ENCODE measurements at regions not wholly inside any gene's neighbourhood (a gene's known extent, or its start where the extent isn't known, plus 50 kb on each side); places are given as distances from the start of the nearest gene placed in this dataset.

DNA sequence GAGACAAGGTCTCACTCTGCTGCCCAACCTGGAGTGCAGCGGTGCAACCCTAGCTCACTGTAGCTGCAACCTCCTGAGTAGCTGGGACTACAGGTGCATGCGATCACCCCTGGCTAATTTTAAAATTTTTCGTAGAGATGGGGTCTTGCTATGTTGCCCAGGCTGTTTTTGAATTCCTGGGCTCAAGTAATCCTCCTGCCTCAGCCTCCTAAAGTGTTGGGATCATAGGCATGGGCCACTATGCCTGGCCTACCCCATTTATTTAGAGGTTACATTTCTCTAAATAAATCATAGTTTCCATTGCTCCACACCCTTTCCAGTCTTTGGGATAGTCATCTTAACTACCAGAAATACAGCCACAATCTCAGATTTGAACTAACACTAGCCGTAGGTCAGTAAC lies 134.7 kb upstream of the CITED2 start:
- DNase-seq, result no peak

DNA sequence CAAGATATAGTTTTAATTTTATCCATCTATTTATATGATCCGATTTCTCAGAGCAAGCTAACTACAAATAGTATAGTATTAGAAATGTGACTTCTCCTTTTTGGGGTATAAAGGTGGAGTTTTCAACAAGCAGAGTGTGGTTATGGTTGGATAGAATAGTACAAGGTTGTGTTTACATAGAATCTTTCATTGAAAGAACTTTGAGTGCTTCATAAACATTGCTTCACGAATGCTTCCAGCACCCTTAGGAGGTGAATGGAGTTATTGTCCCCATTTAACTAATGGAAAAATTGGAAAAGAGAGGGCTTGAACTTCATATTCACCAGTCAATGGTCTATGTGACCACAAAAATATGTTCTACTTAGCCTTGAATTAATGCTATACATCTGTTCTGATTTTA lies 134.1 kb upstream of the CITED2 start:
- DNase-seq, result no peak

DNA sequence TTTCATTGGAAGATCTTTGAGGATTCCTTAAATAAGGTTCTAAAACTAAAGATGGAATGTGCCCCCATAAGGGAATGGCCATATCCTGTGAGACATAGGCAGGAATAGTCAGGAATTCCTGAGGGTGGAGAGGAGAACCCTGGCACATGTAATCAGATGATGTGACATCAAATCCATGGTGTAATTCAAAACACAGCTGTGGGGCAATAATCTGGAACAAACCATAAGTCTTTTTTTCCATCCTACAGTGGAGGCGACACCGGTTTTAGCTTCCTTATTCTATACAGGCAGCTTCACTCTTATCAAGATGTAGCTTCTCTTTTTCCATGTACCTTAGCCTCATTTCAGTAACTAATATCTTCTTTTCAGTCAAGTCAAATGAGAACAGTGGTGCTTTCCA lies 133.6 kb upstream of the CITED2 start:
- peak; percentile 42 to 50 (median 47) for DNase-seq

DNA sequence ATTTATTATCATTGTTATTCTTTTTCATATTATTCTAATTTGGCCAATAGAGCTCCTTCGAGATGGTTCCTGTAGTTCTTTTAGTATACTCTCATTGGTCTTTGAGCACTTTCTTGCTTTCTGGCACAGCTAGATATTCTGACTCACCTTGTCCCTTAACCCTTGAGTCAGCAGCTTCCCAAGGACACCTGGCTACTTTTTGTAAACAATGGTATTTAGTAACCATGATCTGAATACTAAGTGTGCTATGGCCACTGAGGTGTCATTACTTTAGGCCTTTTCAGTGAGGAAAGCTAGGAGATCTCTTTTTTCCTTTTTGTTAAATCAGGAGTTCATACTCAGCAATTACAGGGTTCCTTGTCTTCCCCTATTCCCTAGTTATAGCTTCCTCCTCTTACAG lies 126.5 kb upstream of the CITED2 start:
- DNase-seq, result no peak

DNA sequence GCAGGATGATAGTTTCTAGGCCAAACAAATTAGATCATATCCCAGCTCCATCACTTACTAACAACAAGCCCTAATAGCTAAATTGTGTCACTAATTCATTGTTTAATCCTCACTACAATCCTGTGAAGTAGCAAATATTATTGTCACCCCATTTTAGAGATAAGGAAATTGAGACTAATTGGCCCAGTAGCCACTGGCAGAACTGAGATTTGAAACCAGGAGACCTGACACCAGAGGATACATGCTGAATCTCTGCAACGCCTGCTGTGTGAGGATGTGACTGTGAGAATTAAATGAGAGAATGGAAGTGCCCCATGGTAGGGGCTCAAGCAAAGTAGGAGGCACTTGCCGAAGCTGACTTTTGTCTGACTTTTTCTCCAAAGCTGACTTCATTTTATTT lies 124.3 kb upstream of the CITED2 start:
- DNase-seq, result no peak

DNA sequence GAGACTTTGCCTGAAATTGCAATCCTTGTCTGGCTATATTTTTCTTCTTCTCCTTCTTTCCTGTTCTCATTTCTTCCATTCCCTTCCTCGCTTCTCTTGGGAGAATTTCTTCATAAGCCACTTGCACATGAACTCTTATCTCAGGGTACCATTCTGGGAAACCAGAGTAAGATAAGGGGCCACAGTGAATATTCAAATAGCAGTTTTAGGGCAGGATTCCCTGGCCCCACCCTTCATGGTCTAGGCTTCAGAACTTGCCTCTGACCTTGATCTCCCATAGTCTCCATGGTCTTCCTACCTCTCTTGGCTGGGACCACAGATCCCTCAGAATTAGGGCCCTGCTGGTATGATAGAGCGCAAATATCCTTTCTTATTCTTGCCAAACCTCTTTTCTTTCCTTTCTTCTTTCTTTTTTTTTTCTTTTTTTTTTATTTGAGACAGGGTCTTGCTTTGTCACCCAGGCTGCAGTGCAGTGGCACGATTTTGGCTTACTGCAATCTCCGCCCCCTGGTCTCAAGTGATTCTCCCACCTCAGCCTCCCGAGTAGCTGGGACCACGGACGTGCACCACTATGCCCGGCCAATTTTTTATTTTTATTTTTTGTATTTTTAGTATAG lies 123.0 kb upstream of the CITED2 start:
- DNase-seq, result no peak

DNA sequence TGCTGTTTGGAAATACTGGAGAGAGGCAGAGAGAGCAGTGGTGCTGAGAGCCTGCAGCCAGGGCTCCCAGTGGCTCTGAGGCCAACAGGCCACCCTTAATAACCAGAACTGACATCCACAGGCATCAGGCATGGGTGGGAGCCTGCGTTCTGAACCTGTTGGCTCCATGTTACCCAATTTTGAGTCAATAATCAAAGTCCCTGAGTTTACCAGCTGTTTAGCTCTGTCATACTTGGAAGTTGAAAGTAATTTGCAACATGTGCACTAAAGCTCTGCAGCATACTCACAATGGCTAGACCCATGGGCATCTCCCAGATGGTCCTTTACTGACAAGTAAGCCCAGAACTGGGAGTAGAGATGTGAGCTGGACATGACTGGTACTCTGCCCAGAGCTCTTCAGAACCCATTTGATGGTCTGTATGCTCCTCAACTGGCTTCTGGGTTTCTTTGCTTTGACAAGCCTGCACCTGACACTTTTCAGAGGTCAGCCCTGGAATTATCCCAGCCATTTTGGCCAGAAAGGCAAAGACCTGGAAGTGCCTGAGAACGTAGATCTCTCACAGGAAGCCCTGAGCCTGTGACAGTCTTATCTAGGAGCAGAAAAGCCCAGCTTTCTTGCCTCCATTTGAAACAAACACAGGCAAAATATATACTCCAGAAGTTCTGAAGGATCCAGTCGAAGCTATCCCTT lies 122.4 kb upstream of the CITED2 start:
- no peak for DNase-seq

DNA sequence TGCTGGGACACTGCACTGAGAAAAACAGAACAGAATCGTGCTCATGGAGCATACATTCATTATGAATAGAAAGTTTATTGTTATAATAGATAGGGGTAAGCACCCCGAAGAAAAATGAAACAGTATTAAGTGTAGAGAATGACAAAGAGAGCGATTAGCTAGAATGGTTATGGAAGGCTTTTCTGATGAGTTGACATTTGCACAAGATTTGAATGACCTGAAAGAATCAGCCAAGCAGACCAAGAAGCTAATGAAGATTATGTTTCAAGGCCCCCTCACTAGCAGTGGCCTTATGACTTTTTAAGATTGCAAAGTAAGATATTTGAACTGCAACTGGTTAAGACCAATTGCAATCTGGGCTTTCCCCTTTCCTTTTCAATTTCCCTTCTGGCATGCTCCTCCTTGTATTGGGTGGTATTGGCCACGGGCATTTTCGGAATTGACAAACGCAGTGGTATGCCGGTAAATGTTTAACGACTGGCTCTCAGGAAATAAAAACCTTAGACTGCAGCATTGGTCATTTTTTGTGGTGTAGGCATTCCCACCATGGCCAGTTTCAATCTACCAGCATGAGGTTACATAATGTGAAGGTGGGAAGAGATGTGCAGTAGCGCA lies 120.0 kb upstream of the CITED2 start:
- DNase-seq, result peak; percentile 39 to 59 (median 48)

DNA sequence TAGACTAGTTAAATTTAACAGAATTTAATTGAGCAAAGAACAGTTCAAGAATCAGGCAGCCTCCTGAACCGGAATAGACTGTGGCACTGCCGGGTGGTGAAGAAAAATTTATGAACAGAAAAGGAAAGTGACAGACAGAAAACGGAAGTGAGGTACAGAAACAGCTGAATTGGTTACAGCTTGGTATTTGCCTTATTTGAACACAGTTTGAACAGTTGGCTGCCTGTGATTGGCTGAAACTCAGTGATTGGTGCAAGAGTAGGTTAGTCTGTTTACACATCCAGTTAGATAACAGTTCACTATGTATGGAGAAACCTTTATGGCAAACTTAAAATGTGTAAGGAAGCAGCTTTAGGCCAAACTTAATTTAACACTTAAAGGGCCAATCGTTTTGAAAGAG lies 116.0 kb upstream of the CITED2 start:
- peak; percentile 81 to 93 (median 92) for DNase-seq

DNA sequence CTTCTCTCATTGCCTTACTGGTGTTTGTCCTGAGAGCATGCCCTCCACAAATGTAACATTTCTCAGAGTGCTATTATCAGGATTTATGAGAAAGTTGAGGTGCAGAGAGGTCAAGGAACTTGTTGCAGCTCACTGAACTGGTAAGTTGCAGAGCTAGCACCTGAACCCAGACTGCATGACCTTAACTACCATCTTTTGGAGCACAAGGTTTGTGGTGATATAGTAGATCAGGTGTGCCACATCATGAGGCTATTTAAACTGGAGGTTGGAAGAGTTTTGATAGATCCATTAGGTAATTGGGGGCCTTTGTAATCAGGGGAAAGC lies 112.0 kb upstream of the CITED2 start:
- no peak for DNase-seq

DNA sequence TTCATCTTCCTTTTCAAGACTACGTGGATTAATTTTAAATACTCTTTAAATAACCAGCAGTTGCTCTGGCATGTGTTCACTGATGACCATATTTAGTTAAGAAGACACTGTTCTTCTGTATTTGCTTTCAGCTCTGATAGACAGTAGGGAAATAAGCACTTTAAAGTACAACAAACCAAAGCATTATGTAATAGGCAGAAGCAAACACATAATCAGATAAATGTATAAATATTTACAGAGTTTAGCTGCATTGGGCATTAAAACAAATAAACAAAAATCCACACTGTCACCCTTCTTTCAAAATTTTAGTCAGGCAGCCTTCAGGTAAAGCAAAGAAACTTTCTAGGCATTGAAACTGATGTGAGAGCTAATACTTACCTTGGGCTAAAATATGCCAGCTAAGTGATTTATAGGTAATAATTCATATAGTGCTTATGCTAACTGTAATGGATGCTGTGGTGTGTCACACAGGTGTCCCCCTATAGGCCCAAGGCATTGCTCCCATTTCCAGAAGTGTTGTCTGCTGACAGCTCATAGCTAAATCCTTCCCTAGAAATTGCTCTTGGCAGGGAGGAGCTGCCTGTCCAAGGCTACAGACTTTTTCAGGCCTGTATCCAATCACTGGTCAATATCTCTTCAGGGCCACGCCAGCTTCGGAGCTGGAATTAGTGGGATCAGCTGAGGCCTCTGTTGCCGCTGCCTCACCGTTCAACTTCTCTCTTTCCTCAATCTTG lies 111.5 kb upstream of the CITED2 start:
- DNase-seq, result no peak

DNA sequence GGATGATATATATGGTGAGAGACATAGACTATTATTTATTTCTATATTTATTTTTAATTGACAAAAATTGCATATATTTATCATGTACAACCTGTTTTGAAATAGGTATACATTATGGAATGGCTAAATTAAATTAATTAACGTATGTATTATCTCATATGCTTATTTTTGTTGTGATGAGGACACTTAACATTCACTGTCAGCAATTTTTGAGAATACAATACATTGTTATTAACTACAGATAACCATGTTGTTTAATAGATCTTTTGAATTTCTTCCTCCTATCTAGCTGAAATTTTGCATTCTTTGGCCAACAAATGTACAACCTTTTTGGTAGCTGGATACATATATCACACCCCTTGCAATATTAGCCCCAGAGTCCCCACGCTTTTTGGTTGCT lies 110.7 kb upstream of the CITED2 start:
- DNase-seq, result no peak

DNA sequence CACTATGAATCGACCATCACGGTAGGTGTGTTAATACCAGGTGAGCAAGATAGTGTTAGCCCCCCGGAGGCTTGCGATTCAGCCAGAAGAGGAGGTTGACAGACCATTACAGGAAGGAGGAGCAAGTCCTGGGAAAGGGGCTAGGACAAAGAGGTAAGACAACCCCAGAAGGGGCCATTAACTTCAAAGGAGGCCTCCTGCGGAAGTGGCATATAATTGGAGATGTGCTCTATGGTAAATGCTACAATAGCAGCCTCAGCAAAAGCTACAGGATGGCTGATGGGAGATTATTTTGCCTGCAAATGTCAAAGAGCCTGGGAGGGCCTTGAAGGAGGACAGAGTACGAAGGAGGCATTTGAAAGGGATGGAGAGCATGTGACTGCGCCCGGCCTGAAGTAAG lies 108.6 kb upstream of the CITED2 start:
- DNase-seq, result no peak

DNA sequence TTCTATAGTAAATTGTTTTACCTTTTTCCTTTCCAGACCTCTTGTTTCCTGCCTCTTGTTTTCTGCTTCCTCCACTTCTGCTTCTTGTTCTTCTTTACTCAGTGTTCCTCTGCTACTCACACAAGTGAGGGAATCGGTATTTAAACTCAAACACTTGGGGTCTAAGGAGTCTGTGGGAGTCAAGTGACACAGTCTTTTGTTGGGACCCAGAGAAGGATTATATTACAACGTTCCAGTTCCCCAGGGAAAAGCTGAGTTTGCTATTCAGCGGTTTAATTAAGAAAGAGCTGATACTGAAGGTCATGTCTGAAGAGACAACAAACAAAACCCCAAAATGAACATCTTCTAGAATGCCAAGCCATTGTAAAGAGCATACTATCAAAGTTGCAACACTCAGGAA lies 107.8 kb upstream of the CITED2 start:
- DNase-seq, result no peak

DNA sequence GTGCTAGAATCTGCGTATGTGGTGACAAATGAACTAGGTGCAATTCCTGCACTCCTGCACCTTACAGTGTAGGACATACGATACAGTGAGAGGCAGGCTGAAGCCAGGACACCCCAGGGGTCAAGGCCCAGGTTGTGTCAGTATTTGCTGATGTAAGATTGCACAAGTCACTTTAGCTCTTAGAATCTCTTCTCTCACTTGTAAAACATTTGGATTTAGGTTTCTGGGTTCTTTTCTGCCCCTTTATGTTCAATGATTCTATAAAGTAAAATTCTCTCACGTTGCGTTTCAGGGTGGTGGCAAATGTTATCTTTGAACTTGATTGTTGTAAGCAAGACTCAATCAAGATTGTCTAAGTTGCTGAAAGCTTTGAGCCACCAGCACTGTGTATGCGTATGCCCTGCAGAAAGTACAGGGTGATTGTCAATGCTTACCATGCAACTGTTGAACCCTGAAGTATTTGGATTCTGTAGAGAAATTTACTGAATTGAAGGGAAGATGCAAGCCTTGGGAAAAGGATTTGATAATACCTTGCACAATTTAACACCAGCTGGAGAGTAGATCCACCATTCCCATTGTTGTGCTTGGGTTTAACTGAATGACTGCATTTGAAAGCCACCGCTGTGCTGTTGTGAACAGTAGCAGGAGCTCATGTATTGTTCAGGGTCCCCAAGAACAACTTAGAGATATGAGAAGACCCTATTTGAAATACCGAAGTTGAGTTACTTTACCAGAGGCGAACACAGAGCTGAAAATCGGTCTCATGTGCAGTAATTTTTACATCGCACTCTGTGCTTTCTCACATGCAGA lies 106.1 kb upstream of the CITED2 start:
- no peak for DNase-seq

DNA sequence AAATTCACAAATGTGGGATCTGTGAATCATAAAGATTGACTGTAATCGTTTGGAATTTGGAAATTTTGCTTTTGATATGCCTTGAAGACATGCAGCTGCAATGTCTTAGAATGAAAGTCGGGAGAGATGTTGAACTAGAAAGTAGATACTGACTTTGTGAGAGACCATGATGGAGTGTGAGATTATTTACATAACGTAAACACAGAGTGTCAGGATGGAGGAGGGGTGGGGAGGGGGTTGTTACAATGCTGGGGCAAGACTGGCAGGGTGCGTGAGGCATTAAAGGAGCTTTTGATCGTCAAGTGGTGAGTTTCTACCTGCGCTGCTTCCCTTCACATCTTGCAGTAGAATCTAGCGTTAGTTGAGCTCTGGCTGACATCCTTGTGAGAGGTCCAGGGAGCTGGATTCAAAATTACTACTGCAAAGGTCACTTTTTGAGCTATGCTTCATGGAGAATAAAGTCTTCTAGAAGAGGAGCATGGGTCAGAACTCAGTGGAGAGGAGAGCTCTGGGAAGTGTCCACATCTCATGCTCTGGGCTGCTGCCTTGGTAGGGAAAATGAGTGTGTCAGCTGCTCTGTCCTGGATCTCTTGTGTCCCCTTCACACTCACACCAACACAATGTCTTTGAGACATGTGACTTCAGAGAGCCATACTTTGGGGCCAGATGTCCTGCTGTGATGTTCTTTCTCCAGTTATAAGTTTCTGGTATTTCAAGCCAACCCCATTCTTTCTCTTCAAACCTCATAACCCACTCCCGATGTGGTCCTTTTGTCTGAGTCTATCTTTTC lies 105.2 kb upstream of the CITED2 start:
- no peak for DNase-seq

DNA sequence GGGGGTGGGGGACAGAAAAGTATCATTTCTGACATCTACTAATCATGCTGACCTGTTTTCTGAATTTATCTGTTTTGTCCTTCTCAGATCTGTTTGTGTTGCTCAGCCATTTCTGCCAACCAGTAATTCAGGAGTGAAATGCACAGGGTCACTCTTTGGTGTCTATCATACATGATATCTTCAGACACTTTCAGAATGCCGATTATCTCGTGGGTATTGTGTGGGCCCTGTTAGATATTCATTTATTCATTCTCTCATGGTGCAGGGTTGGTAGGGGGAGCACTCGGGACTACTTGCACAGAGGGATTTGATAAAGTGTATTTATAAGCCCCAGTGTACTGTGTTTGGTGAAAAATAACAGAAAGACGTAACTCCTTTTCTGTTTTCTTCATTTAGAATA lies 101.2 kb upstream of the CITED2 start:
- no peak for DNase-seq

DNA sequence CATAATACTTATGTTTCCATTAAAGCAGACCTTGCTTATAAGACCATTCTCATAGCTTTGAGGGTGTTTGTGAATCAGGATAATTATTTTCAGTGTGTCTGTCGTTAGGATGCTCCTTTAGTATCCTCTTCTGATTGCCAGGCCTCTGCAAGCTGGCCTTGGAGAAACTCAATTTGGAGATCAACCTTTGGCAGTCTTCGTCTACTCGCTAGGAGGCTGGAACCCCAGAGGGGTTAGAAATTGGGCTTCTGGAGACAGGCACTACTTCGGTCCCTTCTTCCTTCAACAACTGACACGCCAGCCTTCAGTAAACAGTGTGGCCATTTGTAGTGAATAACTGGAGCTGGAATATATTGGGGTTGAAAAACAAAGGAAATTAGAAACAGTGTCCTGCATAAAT lies 100.8 kb upstream of the CITED2 start:
- DNase-seq, result no peak

DNA sequence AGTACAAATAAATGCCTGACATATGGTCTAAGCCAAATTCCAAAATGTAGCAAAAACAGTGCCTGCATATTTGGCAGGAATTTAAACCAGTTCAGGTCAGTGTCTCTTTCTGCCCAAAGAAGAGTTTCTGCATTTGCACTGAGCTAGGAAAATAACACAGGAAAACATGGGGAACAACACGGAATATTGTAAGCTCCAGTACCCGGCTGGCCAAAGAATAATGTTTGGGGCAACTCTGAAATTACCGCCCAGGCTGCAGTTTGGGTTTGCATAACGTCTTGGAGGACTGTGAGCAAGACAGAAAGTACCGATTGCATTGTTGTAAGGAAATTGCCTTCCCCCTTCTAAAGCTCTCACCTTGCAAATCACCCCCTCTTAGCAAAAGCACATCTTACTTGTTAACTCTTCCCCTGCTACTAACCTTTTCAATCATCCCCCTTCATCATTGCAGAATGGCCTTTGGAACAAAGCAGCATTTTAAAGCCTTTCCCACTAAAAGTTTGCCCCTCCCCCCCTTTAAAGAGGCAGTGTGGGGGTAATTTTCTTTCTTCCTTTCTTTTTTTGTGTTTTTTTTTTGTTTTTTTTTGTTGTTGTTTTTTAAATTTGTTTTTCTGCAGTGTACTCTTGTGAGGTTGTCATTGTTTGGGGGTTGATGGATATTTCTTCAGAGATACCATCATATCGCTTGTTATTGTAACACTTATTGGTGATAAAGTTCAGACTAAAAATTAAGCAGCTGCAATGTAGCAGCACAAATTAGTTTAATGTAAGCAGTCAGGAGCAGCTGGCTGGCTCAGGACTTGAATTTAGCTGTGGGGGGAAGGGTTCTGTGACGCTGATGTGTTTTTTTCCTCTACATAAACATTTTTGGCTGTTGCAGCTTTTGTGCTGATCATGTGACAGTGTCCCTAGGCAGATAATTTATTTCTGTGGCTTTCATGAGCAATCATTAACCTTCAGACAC lies 100.0 kb upstream of the CITED2 start:
- DNase-seq, result peak; percentile 70 to 72 (median 71)

DNA sequence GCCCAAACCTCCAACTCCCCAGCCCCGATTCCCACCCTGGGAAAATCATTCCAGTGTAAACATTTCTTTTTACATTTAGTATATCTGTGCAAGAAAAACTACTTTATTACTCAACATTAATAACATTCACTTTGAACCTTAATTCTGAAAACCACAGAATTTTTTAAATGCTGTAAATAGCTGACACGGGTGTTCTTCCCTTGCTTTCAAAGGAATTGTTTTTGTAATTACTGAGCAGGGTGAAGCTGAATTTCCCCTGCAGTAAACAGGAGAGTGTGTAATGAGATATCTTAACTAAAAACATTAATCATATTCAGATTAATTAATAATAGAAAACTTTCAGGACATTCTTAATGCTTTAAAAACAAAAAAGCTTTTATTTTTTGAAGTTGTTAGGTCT lies 99.3 kb upstream of the CITED2 start:
- DNase-seq, result no peak

DNA sequence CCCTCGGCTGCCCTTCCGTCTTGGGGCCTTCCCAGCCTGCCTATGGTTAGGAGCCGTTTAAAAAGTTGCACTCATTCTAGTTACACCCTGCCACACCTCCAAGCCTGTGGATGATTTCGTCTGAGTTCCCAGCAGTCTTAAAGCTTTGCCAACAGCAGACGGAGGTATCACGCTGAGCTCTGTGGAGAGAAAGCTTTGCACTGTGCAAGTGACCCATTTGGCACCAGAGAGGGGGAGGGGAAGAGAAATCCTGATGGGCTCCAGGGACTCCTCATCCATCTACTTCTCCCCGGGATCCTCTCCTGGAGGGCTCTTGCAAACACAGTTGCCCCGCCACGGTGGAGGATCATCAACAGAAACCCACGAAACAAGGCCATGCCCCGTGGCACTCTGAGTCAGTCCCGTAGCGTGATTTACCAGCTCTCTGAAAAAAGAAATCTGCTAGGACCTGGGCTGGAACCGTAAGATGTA lies 98.8 kb upstream of the CITED2 start:
- DNase-seq, result no peak

Measured in suppressor macrophage treated with lipopolysaccharide for 1 hour (primary cell).